ENCODE measurements at regions not wholly inside any gene's neighbourhood (a gene's known extent, or its start where the extent isn't known, plus 50 kb on each side); places are given as distances from the start of the nearest gene placed in this dataset.

GRCh38 chr7:114854369-114854768 lies 67.5 kb upstream of the MDFIC start:
- H3K79me2 ChIP-seq (ENCODE audit: insufficient read depth, low read length), result no peaks in the 10 kb centered on the region
- DNase-seq (no peak), ATAC-seq (ENCODE audit: insufficient read depth, low read depth) (no peak)
- H3K36me3 ChIP-seq (ENCODE audit: insufficient read depth, low read length), result no peaks in the 10 kb centered on the region
- no peaks in the 10 kb centered on the region for H4K20me1 ChIP-seq (ENCODE audit: insufficient read depth, low read length)
- no peak overlapping the region for H2AFZ ChIP-seq (ENCODE audit: low read depth, low read length)
- H3K4me3 ChIP-seq (ENCODE audit: low read depth in 1 of 2, low read length in 2 of 2), result no peak overlapping the region
- no peak for TF ChIP-seq EZH2 (IDR thresholded peaks at IDR 0.05; ENCODE audit: borderline replicate concordance, low read depth, low read length, severe bottlenecking)
- H3K4me2 ChIP-seq (ENCODE audit: insufficient read depth, low read length), result no peak overlapping the region
- no peaks in the 10 kb centered on the region for H3K4me1 ChIP-seq (ENCODE audit: insufficient read depth, low read length)
- no peaks in the 10 kb centered on the region for H3K27me3 ChIP-seq (ENCODE audit: insufficient read depth, low read length, poor library complexity)
- H3K27ac ChIP-seq (ENCODE audit: low read length), result no peak overlapping the region
- no peak overlapping the region for H3K9ac ChIP-seq (ENCODE audit: low read depth, low read length)
- no peaks in the 10 kb centered on the region for H3K9me3 ChIP-seq (ENCODE audit: insufficient read depth, low read length, severe bottlenecking)

- Histone ChIP-seq H3K4me3 (ENCODE audit: low read depth in 1 of 2, low read length in 2 of 2) (no peak overlapping the region), H4K20me1 (ENCODE audit: insufficient read depth, low read length) (no peaks in the 10 kb centered on the region), H3K27ac (ENCODE audit: low read length) (no peak overlapping the region), H2AFZ (ENCODE audit: low read depth, low read length) (no peak overlapping the region), H3K9ac (ENCODE audit: low read depth, low read length) (no peak overlapping the region), H3K4me2 (ENCODE audit: insufficient read depth, low read length) (no peak overlapping the region), H3K36me3 (ENCODE audit: insufficient read depth, low read length) (no peaks in the 10 kb centered on the region), H3K9me3 (ENCODE audit: insufficient read depth, low read length, severe bottlenecking) (no peaks in the 10 kb centered on the region), H3K79me2 (ENCODE audit: insufficient read depth, low read length) (no peaks in the 10 kb centered on the region), H3K4me1 (ENCODE audit: insufficient read depth, low read length) (no peaks in the 10 kb centered on the region), H3K27me3 (ENCODE audit: insufficient read depth, low read length, poor library complexity) (no peaks in the 10 kb centered on the region)
- ATAC-seq (ENCODE audit: insufficient read depth, low read depth), result no peak
- DNase-seq, result no peak
- TF ChIP-seq CTCF (IDR thresholded peaks at IDR 0.05; ENCODE audit: borderline replicate concordance, extremely low read depth, low read length, poor library complexity, severe bottlenecking) (no peak), EZH2 (IDR thresholded peaks at IDR 0.05; ENCODE audit: borderline replicate concordance, low read depth, low read length, severe bottlenecking) (no peak)
Measured at GRCh38 chr7:114856625-114857024, 65.3 kb upstream of the MDFIC start.

- Histone ChIP-seq H4K20me1 (ENCODE audit: insufficient read depth, low read length) (no peaks in the 10 kb centered on the region), H2AFZ (ENCODE audit: low read depth, low read length) (no peak overlapping the region), H3K27me3 (ENCODE audit: insufficient read depth, low read length, poor library complexity) (no peaks in the 10 kb centered on the region), H3K27ac (ENCODE audit: low read length) (no peak overlapping the region), H3K4me1 (ENCODE audit: insufficient read depth, low read length) (no peaks in the 10 kb centered on the region), H3K9ac (ENCODE audit: low read depth, low read length) (no peak overlapping the region), H3K79me2 (ENCODE audit: insufficient read depth, low read length) (no peaks in the 10 kb centered on the region), H3K4me2 (ENCODE audit: insufficient read depth, low read length) (no peak overlapping the region), H3K4me3 (ENCODE audit: low read depth in 1 of 2, low read length in 2 of 2) (no peak overlapping the region), H3K36me3 (ENCODE audit: insufficient read depth, low read length) (no peaks in the 10 kb centered on the region), H3K9me3 (ENCODE audit: insufficient read depth, low read length, severe bottlenecking) (no peaks in the 10 kb centered on the region)
- DNase-seq (no peak), ATAC-seq (ENCODE audit: insufficient read depth, low read depth) (no peak)
- no peak for TF ChIP-seq CTCF (IDR thresholded peaks at IDR 0.05; ENCODE audit: borderline replicate concordance, extremely low read depth, low read length, poor library complexity, severe bottlenecking)
- TF ChIP-seq EZH2 (IDR thresholded peaks at IDR 0.05; ENCODE audit: borderline replicate concordance, low read depth, low read length, severe bottlenecking), result no peak
Measured at GRCh38 chr7:114857605-114858004, 64.3 kb upstream of the MDFIC start.

- Histone ChIP-seq H3K27me3 (ENCODE audit: insufficient read depth, low read length, poor library complexity) (no peaks in the 10 kb centered on the region), H3K79me2 (ENCODE audit: insufficient read depth, low read length) (no peaks in the 10 kb centered on the region), H3K4me1 (ENCODE audit: insufficient read depth, low read length) (no peaks in the 10 kb centered on the region), H3K27ac (ENCODE audit: low read length) (no peak overlapping the region), H3K9ac (ENCODE audit: low read depth, low read length) (no peak overlapping the region), H3K4me3 (ENCODE audit: low read depth in 1 of 2, low read length in 2 of 2) (no peak overlapping the region), H3K36me3 (ENCODE audit: insufficient read depth, low read length) (no peaks in the 10 kb centered on the region), H3K9me3 (ENCODE audit: insufficient read depth, low read length, severe bottlenecking) (no peaks in the 10 kb centered on the region), H4K20me1 (ENCODE audit: insufficient read depth, low read length) (no peaks in the 10 kb centered on the region), H3K4me2 (ENCODE audit: insufficient read depth, low read length) (no peak overlapping the region), H2AFZ (ENCODE audit: low read depth, low read length) (no peak overlapping the region)
- TF ChIP-seq CTCF (IDR thresholded peaks at IDR 0.05; ENCODE audit: borderline replicate concordance, extremely low read depth, low read length, poor library complexity, severe bottlenecking) (no peak), EZH2 (IDR thresholded peaks at IDR 0.05; ENCODE audit: borderline replicate concordance, low read depth, low read length, severe bottlenecking) (no peak)
- no peak for DNase-seq
- ATAC-seq (ENCODE audit: insufficient read depth, low read depth), result no peak
Measured at GRCh38 chr7:114859477-114859876, 62.4 kb upstream of the MDFIC start.

Data from DND-41 (cell line).